ENCODE measurements at regions not wholly inside any gene's neighbourhood (a gene's known extent, or its start where the extent isn't known, plus 50 kb on each side); places are given as distances from the start of the nearest gene placed in this dataset.

DNA sequence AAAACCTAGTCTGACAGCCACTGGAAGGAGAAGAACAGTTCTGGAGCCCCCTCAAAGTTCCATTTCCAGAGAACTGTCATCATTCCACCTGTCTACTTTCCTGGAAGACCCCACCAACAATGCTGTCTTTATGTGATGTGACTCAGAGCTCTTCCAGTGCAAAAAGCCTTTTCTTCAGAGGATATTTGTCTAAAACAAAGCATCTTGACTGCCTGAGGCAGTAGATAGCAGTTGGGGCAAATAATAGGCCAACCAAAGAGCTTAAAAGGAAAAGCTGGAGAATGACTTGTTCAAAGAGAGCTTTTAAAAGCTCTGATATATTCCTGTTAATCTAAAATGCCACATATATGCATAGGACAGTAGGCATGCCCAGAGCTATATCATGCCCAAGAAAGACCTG is 62.6 kb downstream of the MIS18A start:
- ChIA-PET CTCF (no interaction called here), POLR2A (no interaction called here)
- TF ChIP-seq, protein P1, sequence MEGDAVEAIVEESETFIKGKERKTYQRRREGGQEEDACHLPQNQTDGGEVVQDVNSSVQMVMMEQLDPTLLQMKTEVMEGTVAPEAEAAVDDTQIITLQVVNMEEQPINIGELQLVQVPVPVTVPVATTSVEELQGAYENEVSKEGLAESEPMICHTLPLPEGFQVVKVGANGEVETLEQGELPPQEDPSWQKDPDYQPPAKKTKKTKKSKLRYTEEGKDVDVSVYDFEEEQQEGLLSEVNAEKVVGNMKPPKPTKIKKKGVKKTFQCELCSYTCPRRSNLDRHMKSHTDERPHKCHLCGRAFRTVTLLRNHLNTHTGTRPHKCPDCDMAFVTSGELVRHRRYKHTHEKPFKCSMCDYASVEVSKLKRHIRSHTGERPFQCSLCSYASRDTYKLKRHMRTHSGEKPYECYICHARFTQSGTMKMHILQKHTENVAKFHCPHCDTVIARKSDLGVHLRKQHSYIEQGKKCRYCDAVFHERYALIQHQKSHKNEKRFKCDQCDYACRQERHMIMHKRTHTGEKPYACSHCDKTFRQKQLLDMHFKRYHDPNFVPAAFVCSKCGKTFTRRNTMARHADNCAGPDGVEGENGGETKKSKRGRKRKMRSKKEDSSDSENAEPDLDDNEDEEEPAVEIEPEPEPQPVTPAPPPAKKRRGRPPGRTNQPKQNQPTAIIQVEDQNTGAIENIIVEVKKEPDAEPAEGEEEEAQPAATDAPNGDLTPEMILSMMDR (IDR thresholded peaks at IDR 0.05; ENCODE audit: insufficient read depth, low read length, missing control alignments), result no peak
- no peak for DNase-seq (ENCODE audit: low read depth, low spot score)
- no peak overlapping the region for H3K4me3 ChIP-seq (ENCODE audit: low read depth, low read length)

DNA sequence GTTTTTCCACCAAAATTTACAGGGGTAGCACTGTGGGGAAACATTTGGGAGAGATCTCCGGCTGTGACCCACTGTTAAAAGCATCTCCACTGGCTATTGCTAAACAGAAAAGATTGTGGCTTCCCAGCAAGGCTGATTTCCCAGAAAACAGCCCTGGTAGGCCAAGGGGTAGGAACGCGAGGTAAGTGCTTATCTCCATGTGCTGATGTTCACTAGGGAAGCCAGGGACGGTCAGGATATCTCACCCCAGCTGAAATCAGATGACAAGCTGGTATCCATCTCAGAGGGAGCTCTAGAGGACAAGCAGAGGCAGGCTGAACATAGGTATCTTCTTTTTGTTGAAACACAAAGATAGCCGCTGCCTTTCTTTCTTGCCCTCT is 63.6 kb downstream of the MIS18A start:
- CTCF ChIA-PET, result no interaction called here

DNA sequence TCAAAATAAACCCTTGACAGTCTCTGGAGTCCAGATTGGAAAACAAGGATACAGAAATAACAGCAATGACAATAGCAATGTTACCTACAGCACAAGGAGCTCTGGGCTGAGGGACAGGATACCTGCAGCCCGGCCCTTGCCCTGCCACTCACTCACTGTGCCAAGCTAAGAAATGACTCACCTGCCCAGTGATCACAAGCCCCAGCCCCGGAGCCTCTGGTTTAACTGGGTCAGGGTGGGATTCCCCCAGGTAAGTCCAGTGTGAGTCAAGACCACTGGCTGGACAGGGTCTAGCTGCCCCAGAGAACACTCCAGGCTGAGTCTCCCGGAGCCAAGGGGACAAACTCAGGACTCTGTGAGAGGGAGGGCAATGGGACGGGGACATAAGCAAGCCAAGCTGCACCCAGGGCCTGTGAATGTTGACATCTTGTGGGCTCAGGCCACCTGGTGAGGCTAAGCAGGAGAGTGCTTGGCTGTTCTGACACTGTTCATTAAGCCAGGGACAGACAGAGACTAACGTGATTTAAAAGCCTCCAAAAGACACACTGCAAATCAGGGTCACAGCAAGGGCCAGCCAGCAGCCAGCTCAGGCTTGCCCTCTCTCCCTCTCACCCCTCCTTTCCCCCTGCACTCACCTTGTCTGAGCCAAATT is 64.1 kb downstream of the MIS18A start:
- TF ChIP-seq, protein P1 (IDR thresholded peaks at IDR 0.05; ENCODE audit: insufficient read depth, low read length, missing control alignments), result no peak
- POLR2A ChIA-PET, result no interaction called here
- no peak for DNase-seq (ENCODE audit: low read depth, low spot score)
- H3K4me3 ChIP-seq (ENCODE audit: low read depth, low read length), result no peak overlapping the region
- CTCF ChIA-PET, result interaction anchor here (0.6 kb wide), 1 partner anchor 340 kb away, joined by 4 read pairs; no protein-coding TSS in a partner anchor

More for the DNA sequence above, 63.6 kb downstream of the MIS18A start:
- H3K4me3 ChIP-seq (ENCODE audit: low read depth, low read length), result no peak overlapping the region
- TF ChIP-seq, protein P1 (IDR thresholded peaks at IDR 0.05; ENCODE audit: insufficient read depth, low read length, missing control alignments), result no peak
- DNase-seq (ENCODE audit: low read depth, low spot score), result no peak
- POLR2A ChIA-PET, result no interaction called here

DNA sequence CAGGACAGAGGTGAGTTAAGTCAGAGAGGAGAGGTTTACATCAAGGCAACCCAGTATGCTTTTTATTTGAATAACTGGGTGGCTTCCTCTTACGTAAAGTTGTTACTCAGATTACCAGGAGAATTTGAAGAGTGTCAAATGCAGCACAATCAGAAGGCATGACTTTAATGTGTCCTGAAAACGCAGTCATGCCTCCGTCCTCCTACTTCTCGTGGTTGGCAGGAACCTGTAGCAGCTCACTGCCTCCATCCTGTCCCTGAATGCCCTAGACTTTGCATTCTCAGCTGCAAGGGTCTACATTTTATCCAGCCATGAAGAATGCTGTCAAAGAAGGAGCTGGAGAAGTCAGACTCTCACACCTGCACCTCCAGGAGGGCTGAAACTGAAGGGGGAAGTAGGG is 66.7 kb downstream of the MIS18A start:
- CTCF ChIA-PET, result no interaction called here
- TF ChIP-seq, protein P1 (IDR thresholded peaks at IDR 0.05; ENCODE audit: insufficient read depth, low read length, missing control alignments), result no peak

DNA sequence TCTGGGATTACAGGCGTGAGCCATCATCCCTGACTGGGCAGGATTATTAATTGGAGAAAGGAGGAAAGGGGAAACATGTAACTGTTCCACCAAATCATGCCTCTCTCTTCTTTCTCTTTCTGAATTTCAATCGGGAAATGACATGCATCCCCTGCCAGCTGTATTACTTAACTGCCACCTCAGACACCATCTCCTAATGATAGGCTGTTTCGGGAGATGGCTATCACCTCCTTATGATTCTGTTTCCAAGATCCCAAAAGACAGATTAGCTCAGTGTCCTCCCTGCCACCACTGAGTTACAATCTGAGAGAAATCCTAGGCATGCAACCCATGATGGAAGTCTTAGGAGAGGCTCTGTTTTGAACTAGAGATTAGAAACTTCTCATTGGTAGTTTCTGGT is 67.5 kb downstream of the MIS18A start:
- TF ChIP-seq, protein P1 (IDR thresholded peaks at IDR 0.05; ENCODE audit: insufficient read depth, low read length, missing control alignments), result no peak
- DNase-seq (ENCODE audit: low read depth, low spot score), result no peak
- no peak overlapping the region for H3K4me3 ChIP-seq (ENCODE audit: low read depth, low read length)
- ChIA-PET POLR2A (no interaction called here), CTCF (no interaction called here)

More for the DNA sequence above, 66.7 kb downstream of the MIS18A start:
- no peak for DNase-seq (ENCODE audit: low read depth, low spot score)
- no peak overlapping the region for H3K4me3 ChIP-seq (ENCODE audit: low read depth, low read length)
- POLR2A ChIA-PET, result no interaction called here

DNA sequence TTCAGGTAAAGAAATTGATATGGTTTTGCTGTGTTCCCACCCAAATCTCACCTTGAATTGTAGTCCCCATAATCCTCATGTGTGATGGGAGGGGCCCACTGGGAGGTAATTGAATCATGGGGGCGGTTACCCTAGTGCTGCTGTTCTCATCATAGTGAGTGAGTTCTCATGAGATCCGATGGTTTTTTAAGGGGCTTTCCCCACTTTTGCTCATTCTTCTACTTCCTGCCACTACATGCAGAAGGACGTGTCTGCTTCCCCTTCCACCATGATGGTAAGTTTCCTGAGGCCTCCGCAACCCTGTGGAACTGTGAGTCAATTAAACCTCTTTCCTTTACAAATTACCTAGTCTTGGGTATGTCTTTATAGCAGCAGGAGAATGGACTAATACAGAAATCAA is 69.3 kb downstream of the MIS18A start:
- CTCF ChIA-PET, result no interaction called here

More for the DNA sequence above, 69.3 kb downstream of the MIS18A start:
- no peak for DNase-seq (ENCODE audit: low read depth, low spot score)
- TF ChIP-seq, protein P1 (IDR thresholded peaks at IDR 0.05; ENCODE audit: insufficient read depth, low read length, missing control alignments), result no peak
- H3K4me3 ChIP-seq (ENCODE audit: low read depth, low read length), result no peak overlapping the region
- POLR2A ChIA-PET, result no interaction called here
